Lung (tissue), 11 donors: ENCODE measurements at regions not wholly inside any gene's neighbourhood (a gene's known extent, or its start where the extent isn't known, plus 50 kb on each side); places are given as distances from the start of the nearest gene placed in this dataset.

Experiments used
- ATAC-seq: fragments of 200-7000 bp; cut with Tn5 transposase; one replicate; pipeline ENCODE4 v1.9.1; 2020; ENCODE audit warnings: moderate number of reproducible peaks; ENCODE audit not compliant: insufficient read depth, low FRiP score
- DNase-seq, 3 donors: peaks; one replicate each; pipeline ENCODE4 v3.0.0-alpha.2; 2013 to 2017
- H3K27ac ChIP-seq, 2 donors: one replicate each; pipeline ENCODE4 v1.5.1; 2013; ENCODE audit warnings: mild to moderate bottlenecking in 2 of 2, moderate library complexity in 2 of 2, control low read depth in 1 of 2, inconsistent platforms in 1 of 2, low read depth in 1 of 2, low read length in 1 of 2
- H3K27me3 ChIP-seq, 3 donors: one replicate each; pipeline ENCODE4 v1.5.1; 2013; ENCODE audit warnings: low read length in 2 of 3; ENCODE audit not compliant: control insufficient read depth in 3 of 3, insufficient read depth in 3 of 3
- H3K36me3 ChIP-seq, 4 donors: one replicate each; pipeline ENCODE4 v1.5.1; 2013; ENCODE audit warnings: low read length in 4 of 4, mild to moderate bottlenecking in 1 of 4, moderate library complexity in 1 of 4; ENCODE audit not compliant: control insufficient read depth in 4 of 4, insufficient read depth in 4 of 4
- H3K4me1 ChIP-seq, 5 donors: one replicate each; pipeline ENCODE4 v1.5.1; 2013; ENCODE audit warnings: low read length in 5 of 5, mild to moderate bottlenecking in 2 of 5, moderate library complexity in 1 of 5; ENCODE audit not compliant: control insufficient read depth in 5 of 5, insufficient read depth in 5 of 5
- H3K4me3 ChIP-seq: one replicate; pipeline ENCODE4 v1.5.1; 2013; ENCODE audit warnings: mild to moderate bottlenecking, control low read depth, moderate library complexity
- H3K9ac ChIP-seq, 2 donors: one replicate each; pipeline ENCODE4 v1.5.1; 2013; ENCODE audit warnings: low read length in 2 of 2, control low read depth in 1 of 2; ENCODE audit not compliant: insufficient read depth in 1 of 2
- H3K9me3 ChIP-seq, 4 donors: one replicate each; pipeline ENCODE4 v1.5.1; 2013; ENCODE audit warnings: low read length in 3 of 4, mild to moderate bottlenecking in 1 of 4, moderate library complexity in 1 of 4; ENCODE audit not compliant: control insufficient read depth in 4 of 4, insufficient read depth in 3 of 4
- WGBS, 2 donors: extraction: QIAGEN DNeasy Blood & Tissue Kit; methylation state at CpG; one replicate each; pipeline ENCODE4 v1.1.7; 2013; 5-methylcytosine and 5-hydroxymethylcytosine counted together
- TF ChIP-seq, protein P1 (sequence below): IDR thresholded peaks from 2 replicates; pipeline ENCODE4 v1.5.1; 2012; ENCODE audit warnings: mild to moderate bottlenecking; ENCODE audit errors: control extremely low read depth, extremely low read depth
- donor health status: control.
- donor health status: control.
- donor health status: Bipolar disorder and iron deficiency.
- donor health status: healthy.
- donor health status: DM: yes; HTN: yes; CAD: no.

GRCh38 chr13:59461411-59461810 lies 702.3 kb downstream of the DIAPH3 start:
- ATAC-seq (no peak), DNase-seq (peak in 2 of 3 donors; percentile 17 to 46)
- Histone ChIP-seq H3K9me3 (peaks cover 0 to 2% (median 0%) of the 10 kb centered on the region in 4 donors), H3K9ac (no peak overlapping the region), H3K4me3 (no peak overlapping the region), H3K36me3 (no peaks in the 10 kb centered on the region), H3K27me3 (no peaks in the 10 kb centered on the region), H3K4me1 (peaks cover 0 to 7% (median 0%) of the 10 kb centered on the region in 5 donors), H3K27ac (no peak overlapping the region)
- TF ChIP-seq, protein P1, sequence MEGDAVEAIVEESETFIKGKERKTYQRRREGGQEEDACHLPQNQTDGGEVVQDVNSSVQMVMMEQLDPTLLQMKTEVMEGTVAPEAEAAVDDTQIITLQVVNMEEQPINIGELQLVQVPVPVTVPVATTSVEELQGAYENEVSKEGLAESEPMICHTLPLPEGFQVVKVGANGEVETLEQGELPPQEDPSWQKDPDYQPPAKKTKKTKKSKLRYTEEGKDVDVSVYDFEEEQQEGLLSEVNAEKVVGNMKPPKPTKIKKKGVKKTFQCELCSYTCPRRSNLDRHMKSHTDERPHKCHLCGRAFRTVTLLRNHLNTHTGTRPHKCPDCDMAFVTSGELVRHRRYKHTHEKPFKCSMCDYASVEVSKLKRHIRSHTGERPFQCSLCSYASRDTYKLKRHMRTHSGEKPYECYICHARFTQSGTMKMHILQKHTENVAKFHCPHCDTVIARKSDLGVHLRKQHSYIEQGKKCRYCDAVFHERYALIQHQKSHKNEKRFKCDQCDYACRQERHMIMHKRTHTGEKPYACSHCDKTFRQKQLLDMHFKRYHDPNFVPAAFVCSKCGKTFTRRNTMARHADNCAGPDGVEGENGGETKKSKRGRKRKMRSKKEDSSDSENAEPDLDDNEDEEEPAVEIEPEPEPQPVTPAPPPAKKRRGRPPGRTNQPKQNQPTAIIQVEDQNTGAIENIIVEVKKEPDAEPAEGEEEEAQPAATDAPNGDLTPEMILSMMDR: no peak
- WGBS, 2 donors: 68 to 81% methylated on average over 3 of the region's 3 CpGs

- 99 to 100% methylated on average over 3 of the region's 3 CpGs for WGBS, 2 donors
- H3K4me1 ChIP-seq: peaks cover 0 to 4% (median 0%) of the 10 kb centered on the region in 5 donors
- TF ChIP-seq, protein P1: no peak
- H3K36me3 ChIP-seq: no peaks in the 10 kb centered on the region
- H3K4me3 ChIP-seq: no peak overlapping the region
- ATAC-seq (no peak), DNase-seq (no peak)
- H3K27ac ChIP-seq: no peak overlapping the region
- H3K9ac ChIP-seq: no peak overlapping the region
- no peaks in the 10 kb centered on the region for H3K27me3 ChIP-seq
- peaks cover 0 to 2% (median 0%) of the 10 kb centered on the region in 4 donors for H3K9me3 ChIP-seq
Observed at GRCh38 chr13:59463023-59463422, 700.7 kb downstream of the DIAPH3 start.

DNA sequence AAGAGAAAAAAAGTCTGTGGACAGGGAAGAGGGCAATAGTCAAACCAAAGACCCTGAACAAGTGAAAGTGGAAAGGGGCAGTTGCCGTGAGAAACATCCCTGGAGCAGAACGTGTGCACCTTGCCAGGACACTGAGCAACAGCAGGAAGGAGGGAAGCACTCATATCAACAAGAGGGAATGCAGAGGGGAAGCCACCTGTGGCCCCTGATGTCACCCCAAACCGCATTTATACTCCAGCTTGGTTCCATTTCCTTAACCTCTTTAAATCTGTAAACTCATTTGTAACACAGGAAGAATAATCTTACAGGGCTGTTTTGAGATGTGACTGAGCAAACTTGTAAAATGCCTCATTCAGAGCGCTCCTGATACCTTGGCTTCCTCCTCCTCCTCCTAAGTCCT lies 698.8 kb downstream of the DIAPH3 start:
- H3K27ac ChIP-seq: peak overlapping the region in 1 of 2 donors; percentile 40
- H3K36me3 ChIP-seq: no peaks in the 10 kb centered on the region
- no peak overlapping the region for H3K9ac ChIP-seq
- ATAC-seq (no peak), DNase-seq (no peak)
- TF ChIP-seq, protein P1: no peak
- H3K9me3 ChIP-seq: peaks cover 0 to 2% (median 2%) of the 10 kb centered on the region in 4 donors
- H3K4me3 ChIP-seq: no peak overlapping the region
- peaks cover 0 to 2% (median 0%) of the 10 kb centered on the region in 5 donors for H3K4me1 ChIP-seq
- no peaks in the 10 kb centered on the region for H3K27me3 ChIP-seq
- WGBS, 2 donors: 54 to 55% methylated on average over 4 of the region's 4 CpGs

- H3K27me3 ChIP-seq: no peaks in the 10 kb centered on the region
Observed at GRCh38 chr13:59468396-59468795, 695.3 kb downstream of the DIAPH3 start.

More at GRCh38 chr13:59468396-59468795, 695.3 kb downstream of the DIAPH3 start:
- DNase-seq (no peak), ATAC-seq (no peak)
- Histone ChIP-seq H3K9ac (no peak overlapping the region), H3K9me3 (peaks cover 0 to 2% (median 2%) of the 10 kb centered on the region in 4 donors), H3K4me1 (peaks cover 0 to 2% (median 0%) of the 10 kb centered on the region in 5 donors), H3K4me3 (no peak overlapping the region), H3K27ac (no peak overlapping the region), H3K36me3 (no peaks in the 10 kb centered on the region)
- TF ChIP-seq, protein P1: no peak
- WGBS, 2 donors: 49 to 90% methylated on average over 2 of the region's 2 CpGs
